HG02884 (cell line): ENCODE measurements at regions not wholly inside any gene's neighbourhood (a gene's known extent, or its start where the extent isn't known, plus 50 kb on each side); places are given as distances from the start of the nearest gene placed in this dataset.
A peak's percentile ranks its signal among the peaks of the same experiment; 100 is the strongest.

Experiments used
- ATAC-seq: cut with Tn5 transposase; IDR thresholded peaks from one replicate; pipeline ENCODE4 v1.9.1; 2021; ENCODE audit warnings: mild to moderate bottlenecking, moderate library complexity; ENCODE audit not compliant: unreplicated experiment

DNA sequence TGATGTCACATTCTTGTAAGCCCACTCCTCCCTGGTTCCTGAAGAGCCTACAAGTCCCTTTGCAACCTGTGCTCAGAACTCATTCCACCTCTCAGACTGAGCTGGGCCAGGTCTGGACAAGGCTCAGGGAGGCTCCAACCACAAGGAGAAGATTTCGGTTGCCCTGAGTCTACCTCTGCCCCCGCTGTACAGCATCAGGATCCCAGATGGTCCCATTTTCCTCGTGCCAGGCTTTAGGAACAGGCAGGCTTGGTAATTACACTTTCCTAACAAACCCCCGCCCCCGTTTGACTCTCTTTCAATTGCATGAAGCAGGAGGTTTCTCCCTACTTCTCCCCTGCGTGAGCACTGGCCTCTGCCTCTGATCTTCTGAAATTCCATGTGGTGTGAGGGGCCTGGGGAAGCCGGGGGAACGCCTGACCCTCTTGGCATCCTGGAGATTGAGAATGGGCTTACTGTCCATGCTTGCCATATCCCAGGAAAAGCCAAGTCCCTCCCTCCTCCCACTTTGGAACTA lies 86.9 kb upstream of the CTNNA1 start:
- ATAC-seq, result no peak

DNA sequence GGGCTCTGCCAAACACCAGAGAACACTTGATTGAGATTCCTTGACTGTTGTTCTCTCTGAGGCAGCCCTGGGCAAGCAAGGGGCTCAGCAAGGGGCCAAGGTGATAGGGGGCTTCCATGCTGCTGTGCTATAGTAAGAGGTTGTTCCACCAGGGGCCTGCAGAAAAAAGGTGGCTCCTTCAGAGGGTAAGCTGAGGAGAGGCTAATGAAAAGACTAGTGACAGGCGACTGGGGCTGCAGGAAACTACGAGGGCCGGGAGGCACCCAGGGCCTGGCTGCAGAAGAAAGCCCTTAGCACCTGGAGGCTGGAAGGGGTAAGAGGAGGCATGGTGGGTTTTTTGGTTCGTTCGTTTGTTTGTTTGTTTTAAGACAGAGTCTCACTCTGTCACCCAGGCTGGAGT lies 88.0 kb upstream of the CTNNA1 start:
- no peak for ATAC-seq

DNA sequence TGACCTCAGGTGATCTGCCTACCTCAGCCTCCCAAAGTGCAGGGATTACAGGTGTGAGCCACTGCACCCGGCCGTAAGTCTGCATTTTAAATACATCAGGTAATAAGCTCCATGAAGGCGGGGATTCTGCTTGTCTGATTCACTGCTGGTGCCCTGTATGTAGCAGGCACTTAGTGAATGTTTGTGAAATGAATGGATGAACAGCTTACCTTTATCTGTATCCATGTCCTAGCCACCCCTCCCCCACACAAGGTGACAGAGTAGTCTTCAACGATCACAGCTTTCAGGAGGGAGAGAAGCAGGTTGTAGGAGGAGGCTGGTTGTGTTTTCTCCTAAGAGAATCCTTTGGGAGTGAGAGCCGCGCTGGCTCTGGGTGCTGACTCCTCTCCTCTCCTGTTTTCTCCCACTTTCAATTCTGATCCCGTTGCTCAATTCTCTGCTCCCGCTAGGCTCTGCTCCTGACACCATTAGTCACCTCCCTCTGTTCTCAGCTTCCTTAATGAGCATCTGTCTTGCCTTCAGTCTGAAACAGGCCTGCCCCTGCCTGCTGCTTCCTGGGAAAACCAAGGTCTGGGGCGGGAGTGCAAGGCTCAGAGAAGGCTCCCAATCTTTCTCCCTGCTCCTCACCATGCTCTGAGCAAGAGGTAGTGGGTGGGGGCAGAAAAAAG lies 88.8 kb upstream of the CTNNA1 start:
- no peak for ATAC-seq

GRCh38 chr5:138663561-138663960 lies 88.4 kb upstream of the HSPA9 start:
- no peak for ATAC-seq

DNA sequence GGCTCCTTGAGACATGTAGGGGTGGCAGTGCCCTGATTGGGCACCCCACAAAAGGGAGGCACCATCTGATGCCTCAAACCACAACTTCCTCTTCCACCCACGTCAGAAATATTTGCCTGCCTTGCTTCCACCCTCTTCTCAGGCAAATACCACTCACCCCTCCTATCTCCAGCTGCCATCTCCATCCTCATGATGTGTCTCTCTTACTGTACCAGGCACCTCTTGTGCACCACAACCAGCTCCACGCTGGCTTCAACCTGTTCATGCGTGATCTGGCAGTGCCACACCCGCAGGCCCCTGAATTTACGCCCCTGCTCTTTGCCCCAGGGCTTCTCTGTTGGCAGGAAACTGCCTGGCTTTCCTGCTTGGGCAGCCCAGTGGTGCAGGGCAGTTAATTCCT lies 87.8 kb upstream of the HSPA9 start:
- no peak for ATAC-seq

DNA sequence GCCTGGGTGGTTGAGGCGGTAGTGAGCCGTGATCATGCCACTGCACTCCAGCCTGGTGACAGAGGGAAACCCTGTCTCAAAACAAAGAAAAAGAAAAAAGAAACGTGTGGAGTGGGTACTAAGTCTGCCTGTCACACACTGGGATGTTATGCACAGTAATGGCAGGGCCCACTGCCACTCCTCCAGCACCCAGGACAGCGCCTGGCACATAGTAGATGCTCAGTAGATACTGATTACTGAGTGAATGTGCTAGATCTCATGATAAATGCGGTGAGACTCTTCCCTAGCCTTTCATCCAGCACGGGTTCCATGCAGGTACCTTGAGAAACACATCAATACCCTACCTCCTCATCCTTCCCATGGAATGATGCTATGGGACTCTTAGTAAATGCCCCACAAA lies 87.4 kb upstream of the HSPA9 start:
- ATAC-seq, result no peak

DNA sequence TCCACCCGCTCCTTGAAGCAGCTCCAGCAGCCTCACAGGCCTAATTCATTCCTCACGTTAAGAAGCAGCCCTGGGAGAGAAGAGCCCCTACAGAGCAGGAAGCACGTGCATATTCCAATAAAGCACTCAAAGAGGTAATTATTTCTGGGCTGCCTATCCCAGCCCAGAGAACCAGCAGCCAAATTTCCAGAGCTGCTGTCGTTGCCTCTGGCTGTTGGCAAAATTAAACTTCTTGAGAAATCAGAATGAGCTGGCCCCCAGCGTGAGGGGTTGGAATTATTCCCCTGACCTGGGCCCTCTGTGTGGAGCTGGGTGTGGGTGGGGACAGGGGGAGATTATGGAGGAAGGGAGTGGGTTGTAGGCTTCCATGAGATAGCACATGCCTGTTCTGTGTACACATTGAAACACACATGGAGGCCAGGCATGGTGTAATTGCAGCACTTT lies 86.8 kb upstream of the HSPA9 start:
- ATAC-seq, result no peak

DNA sequence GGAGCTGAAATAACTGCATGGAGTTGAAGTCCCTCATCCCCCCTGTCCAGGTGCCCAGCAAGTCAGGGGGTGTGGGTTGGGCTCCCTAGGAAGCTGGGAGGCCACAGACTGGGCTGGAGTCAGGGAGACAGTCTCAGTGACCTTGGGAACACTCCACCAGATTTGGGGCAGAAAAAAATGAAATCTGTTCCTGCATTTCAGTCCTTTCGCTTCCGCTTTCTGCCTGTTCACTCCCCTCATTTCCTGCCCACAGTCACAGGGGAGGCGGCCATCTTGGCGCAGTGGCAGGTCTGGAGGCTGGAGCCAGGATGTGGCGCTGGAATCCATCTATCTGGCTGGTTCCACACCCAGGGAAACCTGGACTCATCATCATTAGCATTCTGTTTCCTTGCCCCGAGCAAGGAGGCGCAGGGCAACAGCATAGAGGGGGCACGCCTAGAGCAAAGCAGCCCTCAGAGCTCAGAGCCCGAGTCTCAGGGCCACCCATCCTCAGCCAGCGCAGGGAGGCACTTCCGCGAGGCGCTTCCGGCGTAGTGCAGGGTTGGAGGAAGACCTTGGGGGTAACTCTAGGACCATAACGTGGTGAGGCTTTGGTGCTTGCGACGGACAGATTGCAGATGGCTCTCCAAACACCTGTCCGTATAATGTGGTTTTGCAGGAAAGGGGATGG lies 86.2 kb upstream of the HSPA9 start:
- ATAC-seq, result no peak

DNA sequence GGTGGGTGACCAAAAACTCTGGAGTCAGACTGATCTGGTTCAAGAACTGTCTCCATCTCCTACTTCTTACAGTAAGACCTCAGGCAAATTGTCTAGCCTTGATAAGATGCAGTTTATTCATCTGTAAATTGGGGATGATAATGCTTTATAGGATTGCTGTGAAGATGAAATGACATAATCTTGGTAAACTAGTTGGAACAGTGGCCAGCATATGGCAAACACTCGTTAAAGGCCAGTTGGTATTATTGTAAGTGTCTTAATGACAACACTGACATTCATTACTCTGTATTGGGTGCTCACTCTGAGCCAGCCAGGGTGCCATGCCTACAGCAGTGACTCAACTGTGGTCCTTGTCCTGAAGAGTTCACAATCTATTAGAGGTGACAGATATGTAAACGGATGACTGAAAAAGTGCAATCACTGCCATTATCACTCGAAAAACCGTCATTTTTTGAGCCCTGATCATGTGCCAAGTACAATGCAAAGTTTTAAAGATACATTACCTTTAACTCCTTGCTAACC lies 84.9 kb upstream of the HSPA9 start:
- no peak for ATAC-seq

DNA sequence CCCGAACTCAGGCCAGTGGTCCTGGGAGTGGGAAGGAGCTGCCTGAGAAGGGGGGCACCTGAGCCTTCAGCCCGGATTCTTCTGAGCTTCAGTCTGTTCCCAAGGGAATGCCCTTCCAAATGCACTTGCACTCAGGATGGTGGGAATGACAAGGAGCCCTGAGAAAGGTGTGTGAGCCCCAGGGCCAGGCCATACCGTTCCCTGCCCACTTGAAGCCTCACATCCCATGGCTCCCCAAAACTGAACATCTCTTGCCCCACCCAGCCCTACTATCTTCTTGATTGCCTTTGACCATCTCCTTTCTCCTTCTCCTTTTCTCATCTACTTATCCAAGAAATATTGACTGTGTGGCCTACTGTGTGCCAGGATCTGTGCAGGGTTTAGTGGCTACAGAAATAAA lies 84.4 kb upstream of the HSPA9 start:
- ATAC-seq, result no peak

DNA sequence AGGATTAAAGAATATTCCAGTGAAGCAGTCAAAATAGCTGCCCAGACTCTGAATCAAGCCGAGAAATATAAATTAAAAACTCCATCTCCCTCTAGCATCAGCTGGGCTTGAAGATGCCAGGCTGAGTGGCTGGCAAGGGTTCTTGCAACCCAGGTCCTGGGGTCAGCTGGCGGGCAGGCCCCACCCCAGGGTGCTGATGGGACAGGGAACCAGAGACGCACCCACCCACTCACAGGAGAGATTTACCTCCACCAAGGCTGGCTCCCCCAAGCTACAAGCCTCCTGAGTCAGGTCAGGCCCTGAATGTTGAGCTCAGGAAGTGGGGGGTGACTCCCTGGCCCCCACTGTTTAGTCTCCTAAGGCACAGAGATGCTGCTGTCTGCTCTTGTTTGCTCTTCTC lies 83.9 kb upstream of the HSPA9 start:
- no peak for ATAC-seq

- ATAC-seq, result no peak
Measured at GRCh38 chr5:138658676-138659075, 83.5 kb upstream of the HSPA9 start.

DNA sequence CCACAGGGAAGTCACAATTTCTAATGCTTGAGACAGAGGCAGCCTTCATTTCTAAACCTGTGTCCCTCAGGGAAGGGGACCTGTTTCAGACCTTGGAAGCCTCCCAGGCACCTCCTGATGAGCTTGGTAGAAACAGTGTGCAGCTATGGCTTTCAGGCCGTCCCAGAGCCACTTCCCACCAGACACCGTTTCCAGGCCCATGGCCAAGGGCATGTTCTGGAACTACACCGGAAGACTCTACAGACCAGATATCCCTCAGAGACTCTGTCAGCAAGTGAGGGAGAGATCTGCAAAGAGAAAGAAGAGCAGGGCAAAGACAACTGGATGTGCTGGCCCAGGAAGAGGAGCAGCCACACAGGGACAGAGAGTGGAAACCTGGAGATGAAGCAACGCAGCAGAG lies 82.2 kb upstream of the HSPA9 start:
- ATAC-seq, result no peak

GRCh38 chr5:138656916-138657315 lies 81.7 kb upstream of the HSPA9 start:
- ATAC-seq, result no peak

DNA sequence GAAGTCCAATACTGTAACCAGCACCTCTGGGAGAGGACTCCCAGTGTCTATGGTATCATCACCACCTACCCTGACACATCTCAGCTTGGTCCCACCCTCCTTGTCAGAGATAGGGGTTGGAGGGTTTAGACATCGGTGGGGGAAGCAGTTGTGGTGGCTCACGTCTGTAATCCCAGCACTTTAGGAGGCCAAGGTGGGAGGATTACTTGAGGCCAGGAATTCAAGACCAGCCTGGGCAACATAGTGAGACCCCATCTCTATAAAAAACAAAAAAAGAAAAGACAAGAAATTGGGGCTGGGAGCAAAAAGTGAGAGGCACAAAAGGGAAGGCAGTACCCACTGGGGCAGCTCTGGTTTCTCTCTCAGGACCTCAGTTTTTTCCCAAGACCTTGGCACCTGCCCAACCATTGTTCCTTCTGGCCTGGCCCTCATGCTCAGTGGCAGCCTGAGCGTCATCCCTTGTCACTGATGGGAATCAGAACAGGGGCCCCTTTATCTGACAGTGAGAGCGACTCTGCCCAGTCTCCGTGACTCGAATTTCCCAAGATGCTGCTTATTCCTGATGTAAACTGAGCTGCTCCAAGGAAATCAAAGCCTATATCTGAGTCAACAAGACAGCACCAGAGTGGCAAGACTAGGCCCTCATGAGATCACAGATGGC lies 80.5 kb upstream of the HSPA9 start:
- ATAC-seq, result no peak

DNA sequence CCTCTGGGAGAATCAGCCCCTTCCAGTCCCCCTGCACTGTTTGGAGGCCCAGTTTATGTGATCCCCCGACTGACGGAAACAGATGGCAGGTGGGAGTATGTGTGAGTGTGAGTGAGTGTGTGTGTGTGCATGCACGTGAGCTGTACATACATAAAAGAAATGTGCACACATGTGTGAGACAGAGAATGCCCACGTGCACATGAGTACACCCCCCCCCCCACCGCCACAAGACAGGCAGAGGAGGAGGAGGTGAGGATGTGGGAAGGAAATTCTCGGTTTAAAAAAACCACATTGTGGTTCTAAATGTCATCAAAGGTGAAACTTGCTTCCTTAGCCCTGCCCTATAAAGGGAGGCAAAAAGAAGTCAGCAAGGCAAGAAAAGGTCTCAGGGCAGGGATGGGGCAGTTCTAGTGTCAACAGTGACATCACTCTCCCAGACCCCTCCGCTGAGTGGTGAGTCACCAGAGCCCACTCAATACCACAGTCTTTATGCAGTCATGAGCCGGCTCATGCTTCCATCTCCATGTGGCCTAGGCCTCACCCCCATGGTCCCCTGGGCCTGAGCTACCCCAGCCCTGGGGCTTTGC lies 79.2 kb upstream of the HSPA9 start:
- ATAC-seq, result peak; percentile 65

DNA sequence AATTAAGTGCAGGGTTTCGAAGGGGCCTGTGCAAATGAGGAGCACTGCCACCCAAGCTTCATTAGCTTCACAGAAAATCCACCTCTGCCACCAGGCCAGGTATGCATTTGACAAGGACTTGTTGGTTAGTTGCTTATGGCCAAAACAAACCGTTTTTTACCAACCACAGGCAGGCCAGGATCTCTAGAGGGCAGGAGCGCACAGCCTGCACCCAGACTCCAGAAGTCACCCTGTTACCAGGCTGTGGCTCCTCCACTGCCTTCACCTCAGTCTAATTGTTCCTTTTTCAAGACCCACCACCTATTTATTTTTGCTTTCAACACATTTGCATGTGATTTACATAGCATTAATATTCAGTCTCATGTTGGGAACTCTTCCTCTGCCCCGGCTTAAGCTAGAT lies 78.3 kb upstream of the HSPA9 start:
- ATAC-seq, result no peak

- ATAC-seq, result no peak
Measured at GRCh38 chr5:138651767-138652117, 76.5 kb upstream of the HSPA9 start.

DNA sequence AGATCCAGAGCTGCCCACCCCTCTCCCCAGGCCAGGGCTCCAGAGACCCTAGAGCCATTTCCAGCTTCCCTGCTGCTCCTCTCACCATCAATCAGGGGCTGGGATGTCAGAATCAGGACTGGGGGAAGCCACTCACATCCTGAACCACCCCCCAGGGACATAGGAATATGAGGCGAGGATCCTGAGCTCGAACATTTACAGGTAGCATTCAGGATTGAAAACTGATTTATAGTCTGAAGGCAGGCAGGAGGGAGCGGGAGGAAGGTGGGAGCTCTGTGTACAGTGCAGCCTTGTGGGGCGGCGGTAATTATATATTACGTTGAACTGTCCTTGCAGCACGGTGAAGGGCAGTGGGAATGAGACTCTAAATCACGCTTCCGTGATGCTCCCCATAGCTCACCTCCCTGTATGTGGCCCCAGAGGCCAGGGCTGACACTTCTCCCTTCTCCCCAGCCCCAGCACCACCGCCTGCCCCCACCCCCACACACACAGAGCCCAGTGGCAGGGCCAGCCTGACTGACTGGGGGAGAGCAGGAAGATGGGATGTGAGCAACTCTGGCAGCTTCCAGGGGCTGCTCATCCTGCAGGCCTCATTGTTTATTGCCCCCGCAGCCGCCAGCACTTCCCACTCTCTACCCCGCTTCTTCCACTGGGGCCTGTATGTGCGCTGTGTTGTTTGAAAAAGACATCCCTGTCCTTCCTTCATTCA lies 76.0 kb upstream of the HSPA9 start:
- no peak for ATAC-seq

GRCh38 chr5:138650196-138650595 lies 75.0 kb upstream of the HSPA9 start:
- ATAC-seq, result no peak

DNA sequence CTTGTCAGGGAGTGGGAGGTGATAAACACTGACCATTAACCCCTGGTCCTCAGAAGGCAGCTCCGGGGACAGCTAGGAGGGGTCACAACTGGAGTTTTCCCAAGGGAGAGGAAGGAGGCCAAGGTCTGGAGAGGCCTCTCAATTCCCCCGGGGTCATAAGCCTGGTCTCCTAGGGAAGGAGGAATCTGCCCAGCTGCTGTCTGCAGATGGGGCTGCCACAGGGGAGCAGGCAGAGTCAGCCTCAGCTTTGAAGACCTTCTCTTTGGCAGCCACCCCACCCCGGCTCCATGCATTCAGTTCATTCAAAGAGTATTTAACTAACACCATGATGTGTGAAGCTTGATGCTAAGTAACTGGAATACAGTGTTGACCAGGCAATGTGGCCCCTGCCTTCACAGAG lies 74.6 kb upstream of the HSPA9 start:
- ATAC-seq, result no peak
